GM11168 (cell line): ENCODE measurements at regions not wholly inside any gene's neighbourhood (a gene's known extent, or its start where the extent isn't known, plus 50 kb on each side); places are given as distances from the start of the nearest gene placed in this dataset.
"Not testable (repeated sequence)": the region's sequence is repeated elsewhere in the genome, so short reads cannot be mapped to it uniquely, and the experiment has no call there.

Source experiments
- in situ Hi-C: fragments of 300-500 bp; cut with MboI; formaldehyde crosslinking; loops from one replicate; pipeline ENCODE4 v1.12.0; 2022; ENCODE audit warnings: low sequenced_read_pairs; ENCODE audit not compliant: unreplicated experiment

GRCh38 chr9:109971226-109971625 is 191.2 kb downstream of the PALM2AKAP2 start:
- in situ Hi-C loops: loop anchor here (5.0 kb wide), 1 partner anchor 81 kb away; no protein-coding TSS in a partner anchor

GRCh38 chr9:109972026-109972882 is 192.3 kb downstream of the PALM2AKAP2 start:
- in situ Hi-C loops: loop anchor here (5.0 kb wide), 1 partner anchor 80 kb away; no protein-coding TSS in a partner anchor

- in situ Hi-C loops: loop anchor here (5.0 kb wide), 1 partner anchor 79 kb away; no protein-coding TSS in a partner anchor
Observed at GRCh38 chr9:109973336-109973735, 193.3 kb downstream of the PALM2AKAP2 start.

- in situ Hi-C loops: loop anchor here (5.0 kb wide), 1 partner anchor 78 kb away; no protein-coding TSS in a partner anchor
Observed at GRCh38 chr9:109974143-109974917, 194.3 kb downstream of the PALM2AKAP2 start.

- in situ Hi-C loops: loop anchor here (5.0 kb wide), 1 partner anchor 77 kb away; no protein-coding TSS in a partner anchor
Observed at GRCh38 chr9:109974918-109975276, 194.9 kb downstream of the PALM2AKAP2 start.

GRCh38 chr9:109975574-109976295 is 195.7 kb downstream of the PALM2AKAP2 start:
- in situ Hi-C loops: no loop called here

GRCh38 chr9:109976303-109976702 is 196.3 kb downstream of the PALM2AKAP2 start:
- in situ Hi-C loops: no loop called here

GRCh38 chr9:109977521-109977920 is 197.5 kb downstream of the PALM2AKAP2 start:
- in situ Hi-C loops: no loop called here

GRCh38 chr9:109981091-109981490 is 201.1 kb downstream of the PALM2AKAP2 start:
- in situ Hi-C loops: no loop called here

GRCh38 chr9:109986521-109986991 is 206.6 kb downstream of the PALM2AKAP2 start:
- in situ Hi-C loops: no loop called here

GRCh38 chr9:109989296-109989695 is 209.3 kb downstream of the PALM2AKAP2 start:
- in situ Hi-C loops: no loop called here

GRCh38 chr9:109990541-109990940 is 210.5 kb downstream of the PALM2AKAP2 start:
- in situ Hi-C loops: no loop called here

- in situ Hi-C loops: no loop called here
Observed at GRCh38 chr9:109992293-109992692, 212.3 kb downstream of the PALM2AKAP2 start.

- in situ Hi-C loops: no loop called here
Observed at GRCh38 chr9:109993250-109993978, 213.4 kb downstream of the PALM2AKAP2 start.

- in situ Hi-C loops: no loop called here
Observed at GRCh38 chr9:109994141-109994540, 213.8 kb downstream of the C9orf152 start.

- in situ Hi-C loops: no loop called here
Observed at GRCh38 chr9:109996936-109997580, 210.9 kb downstream of the C9orf152 start.

GRCh38 chr9:109997682-109998081 is 210.3 kb downstream of the C9orf152 start:
- in situ Hi-C loops: no loop called here

- in situ Hi-C loops: not testable (repeated sequence)
Observed at GRCh38 chr9:110005521-110005920, 202.4 kb downstream of the C9orf152 start.

- in situ Hi-C loops: no loop called here
Observed at GRCh38 chr9:110006657-110007056, 201.3 kb downstream of the C9orf152 start.
